Astrocyte of the hippocampus (primary cell): ENCODE measurements at regions not wholly inside any gene's neighbourhood (a gene's known extent, or its start where the extent isn't known, plus 50 kb on each side); places are given as distances from the start of the nearest gene placed in this dataset.

ENCODE experiments used
- DNase-seq: peaks from one replicate; pipeline ENCODE4 v3.0.0; 2011; ENCODE audit warnings: low read depth, low spot score

- no peak for DNase-seq
These were observed 164.6 kb downstream of the KLF5 start for GRCh38 chr13:73223372-73223781.

DNA sequence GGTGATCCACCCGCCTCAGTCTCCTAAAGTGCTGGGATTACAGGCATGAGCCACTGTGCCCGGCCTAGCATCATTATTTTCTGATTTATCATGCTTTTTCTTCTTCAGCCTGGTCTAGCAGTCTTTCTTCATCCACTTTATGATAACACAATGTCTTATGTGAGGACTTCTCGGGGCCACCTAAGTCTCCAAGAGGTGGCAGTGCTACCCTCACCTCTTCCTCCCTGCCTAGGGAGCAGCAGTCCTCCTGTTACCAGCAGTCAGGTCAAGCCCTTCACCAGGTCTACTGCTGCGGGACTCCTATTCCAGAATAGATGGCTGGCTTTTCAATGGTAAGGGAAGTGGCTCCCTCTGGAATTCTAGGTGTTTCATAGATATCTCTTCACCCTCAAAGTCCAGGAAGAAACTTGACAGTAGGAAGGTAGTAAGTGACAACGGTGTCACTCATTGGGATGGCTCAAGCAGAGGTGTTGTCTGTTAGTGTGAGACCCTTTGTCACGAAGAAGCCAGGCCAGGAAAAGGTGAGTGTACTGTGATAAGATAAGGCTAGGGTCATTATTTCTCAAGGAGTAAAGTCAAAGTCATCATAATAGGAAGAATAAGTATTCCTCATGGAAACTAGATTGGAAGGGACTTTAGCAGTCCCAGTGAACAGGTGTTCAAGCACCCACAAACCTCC, 164.0 kb downstream of the KLF5 start:
- DNase-seq, result no peak

DNA sequence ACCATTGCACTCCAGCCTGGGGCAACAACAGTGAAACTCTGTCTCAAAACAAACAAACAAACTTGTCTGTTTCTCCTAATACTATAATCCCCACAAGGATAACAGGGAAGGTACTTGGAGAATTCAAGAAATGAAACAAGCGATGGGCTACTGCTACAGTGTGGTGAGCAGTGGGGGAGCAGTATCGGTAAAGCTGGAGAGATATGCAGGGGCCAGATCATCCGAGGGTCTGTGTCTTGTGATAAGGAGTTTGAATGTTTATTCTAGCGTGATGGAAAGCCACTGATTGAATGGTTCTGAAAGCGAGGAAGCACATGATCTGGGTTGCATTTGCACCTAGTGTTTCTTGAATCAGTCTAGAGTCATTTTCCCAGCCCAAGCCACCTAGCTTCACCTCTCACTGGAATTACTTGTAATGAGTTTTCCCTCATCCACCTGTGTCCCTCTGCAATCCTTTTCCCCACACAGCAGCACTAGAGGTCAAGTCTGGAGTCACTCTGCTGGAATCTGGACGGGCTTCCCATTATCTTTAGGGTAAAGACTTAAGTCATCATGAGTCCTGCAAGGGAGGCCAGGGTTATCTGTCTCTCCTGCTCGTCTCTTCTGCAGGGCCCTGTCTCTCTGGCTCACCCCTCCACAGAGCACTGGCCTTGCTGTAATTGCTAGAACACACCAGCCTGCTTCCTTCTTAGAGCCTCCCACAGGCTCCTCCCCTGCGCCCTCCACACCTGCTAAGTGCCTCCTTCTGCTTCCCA, 162.3 kb downstream of the KLF5 start:
- no peak for DNase-seq

DNA sequence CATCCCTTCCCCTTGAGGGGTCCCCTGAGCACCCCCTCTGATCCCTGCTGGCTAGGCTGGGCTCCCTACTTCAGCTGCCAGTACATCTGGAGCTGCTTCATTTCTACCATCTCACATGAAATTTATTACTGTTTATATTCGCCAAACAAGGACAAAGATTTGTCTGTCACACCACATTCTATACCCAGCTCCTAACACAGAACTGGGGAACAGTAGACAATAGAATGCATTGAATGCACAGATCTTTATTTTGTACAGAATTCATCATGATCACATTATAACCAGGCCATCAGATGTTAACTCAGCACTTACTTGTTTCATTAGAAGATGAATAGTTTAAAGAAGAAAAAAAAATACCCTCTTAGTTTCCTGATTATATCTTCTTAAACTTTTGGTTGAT, 159.4 kb downstream of the KLF5 start:
- DNase-seq, result no peak

DNA sequence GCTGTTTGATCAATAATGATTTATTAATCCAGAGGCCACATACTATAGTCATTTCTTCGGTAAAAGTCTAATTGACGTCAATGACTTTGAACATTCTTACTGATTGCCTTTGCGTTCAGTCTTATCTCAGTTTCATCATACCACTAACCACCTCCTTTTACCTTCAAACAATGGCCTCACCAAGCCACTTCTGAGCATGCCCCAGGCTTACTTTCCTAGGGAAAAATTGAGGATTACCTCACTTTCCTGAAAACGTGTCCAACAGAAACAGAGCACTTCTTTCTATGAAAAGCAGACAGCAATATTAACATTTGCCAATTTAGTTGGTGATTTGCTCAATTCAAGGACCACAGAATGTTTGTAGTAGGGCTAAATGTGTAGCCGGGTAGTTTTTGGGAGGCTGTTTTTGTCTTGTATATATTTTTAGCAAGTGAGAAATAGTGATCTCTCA, 157.6 kb downstream of the KLF5 start:
- DNase-seq, result peak; percentile 76

GRCh38 chr13:73215823-73216222, 157.0 kb downstream of the KLF5 start:
- peak; percentile 85 for DNase-seq

DNA sequence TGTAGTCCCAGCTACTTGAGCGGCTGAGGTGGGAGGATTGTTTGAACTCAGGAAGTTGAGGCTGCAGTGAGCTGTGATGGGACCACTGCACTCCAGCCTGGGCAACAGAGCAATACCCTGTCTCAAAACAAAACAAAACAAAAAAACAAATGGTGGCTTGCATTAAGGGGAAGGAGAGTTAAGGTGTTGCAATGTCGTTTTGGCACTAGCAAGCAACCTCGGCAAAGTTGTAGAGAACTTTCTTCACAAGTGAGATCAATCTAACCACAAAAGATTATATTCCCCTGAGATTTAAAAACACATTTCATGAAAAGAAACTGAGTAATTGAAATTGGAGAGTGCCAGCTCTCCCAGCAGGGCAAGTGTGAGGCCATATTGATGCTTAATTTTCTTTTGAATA, 153.7 kb downstream of the KLF5 start:
- DNase-seq, result no peak

DNA sequence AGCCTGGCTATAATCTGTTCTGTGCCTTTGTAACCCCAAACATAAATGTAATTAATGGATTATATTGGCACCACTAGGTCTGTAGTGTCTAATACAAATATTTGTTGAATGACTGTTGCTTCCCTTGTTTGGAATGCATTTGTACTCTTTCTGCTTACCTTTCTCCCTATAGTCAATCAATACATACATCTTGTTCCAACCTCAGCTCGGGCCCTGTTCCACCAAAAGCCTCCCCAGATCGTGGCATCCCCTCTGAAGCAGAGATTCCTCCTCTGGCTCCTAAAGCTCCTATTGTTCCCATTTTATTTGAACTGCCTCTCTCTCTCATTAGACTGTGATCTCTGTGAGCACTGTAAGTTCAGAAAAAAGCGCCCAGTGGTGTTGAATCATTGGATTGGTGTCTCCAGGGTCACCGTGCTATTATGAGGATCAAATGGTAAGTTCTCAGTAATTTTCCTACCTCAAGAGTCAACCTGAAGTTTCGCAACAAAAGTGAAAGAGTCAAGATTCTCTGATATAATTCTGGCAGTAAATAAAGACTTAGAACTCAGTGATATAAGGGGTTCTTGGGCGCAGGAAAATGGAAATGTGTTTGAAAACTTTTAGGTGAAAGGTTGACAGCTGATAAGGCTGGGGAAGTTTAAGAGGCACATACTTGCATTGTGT, 151.5 kb downstream of the KLF5 start:
- no peak for DNase-seq

- no peak for DNase-seq
These were observed 146.1 kb downstream of the KLF5 start for GRCh38 chr13:73204952-73205351.

GRCh38 chr13:73201626-73202025, 142.8 kb downstream of the KLF5 start:
- no peak for DNase-seq

- DNase-seq, result no peak
These were observed 140.2 kb downstream of the KLF5 start for GRCh38 chr13:73198991-73199411.

GRCh38 chr13:73195091-73195490, 136.3 kb downstream of the KLF5 start:
- DNase-seq, result no peak

DNA sequence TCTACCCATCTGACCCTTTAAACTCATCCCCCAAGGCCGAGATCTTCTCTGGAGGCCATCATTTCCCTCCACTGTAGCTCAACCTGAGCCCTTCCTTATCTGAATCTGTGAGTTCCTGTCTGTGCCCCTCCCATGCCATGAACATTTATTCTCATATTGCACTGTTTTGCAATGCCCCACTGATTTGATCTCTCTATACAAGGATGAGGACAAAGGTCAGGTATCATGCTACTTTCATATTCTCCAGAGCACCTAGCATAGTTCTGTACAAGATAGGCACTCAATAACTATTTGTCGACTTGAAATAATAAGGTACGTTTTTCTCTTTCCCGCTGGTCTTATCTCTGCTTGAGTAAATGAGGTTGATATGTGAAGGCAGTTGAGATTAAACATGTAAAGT, 135.5 kb downstream of the KLF5 start:
- no peak for DNase-seq

DNA sequence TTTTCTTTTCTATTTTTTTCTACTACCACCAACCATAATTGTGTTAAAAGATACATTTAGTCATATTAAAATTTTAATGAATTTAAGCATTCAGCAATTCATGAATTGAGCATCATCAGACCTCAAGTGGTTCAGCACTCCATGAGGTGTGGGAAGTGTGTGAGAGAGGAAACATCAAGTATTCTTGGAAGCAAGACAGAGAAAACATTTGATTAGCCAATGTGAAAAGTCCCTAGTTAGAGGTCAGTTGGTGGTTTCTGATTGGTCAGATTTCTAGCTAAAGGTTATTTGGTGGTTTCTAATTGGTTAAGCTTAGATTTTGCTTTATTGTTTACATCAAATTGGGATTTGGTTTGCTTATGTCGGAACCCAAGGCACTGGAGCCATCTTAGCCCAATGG, 134.7 kb downstream of the KLF5 start:
- no peak for DNase-seq

- DNase-seq, result no peak
These were observed 131.7 kb downstream of the KLF5 start for GRCh38 chr13:73190477-73190876.

- no peak for DNase-seq
These were observed 131.0 kb downstream of the KLF5 start for GRCh38 chr13:73189776-73190175.

- DNase-seq, result no peak
These were observed 130.6 kb downstream of the KLF5 start for GRCh38 chr13:73189362-73189761.

- DNase-seq, result no peak
These were observed 128.3 kb downstream of the KLF5 start for GRCh38 chr13:73187106-73187505.

DNA sequence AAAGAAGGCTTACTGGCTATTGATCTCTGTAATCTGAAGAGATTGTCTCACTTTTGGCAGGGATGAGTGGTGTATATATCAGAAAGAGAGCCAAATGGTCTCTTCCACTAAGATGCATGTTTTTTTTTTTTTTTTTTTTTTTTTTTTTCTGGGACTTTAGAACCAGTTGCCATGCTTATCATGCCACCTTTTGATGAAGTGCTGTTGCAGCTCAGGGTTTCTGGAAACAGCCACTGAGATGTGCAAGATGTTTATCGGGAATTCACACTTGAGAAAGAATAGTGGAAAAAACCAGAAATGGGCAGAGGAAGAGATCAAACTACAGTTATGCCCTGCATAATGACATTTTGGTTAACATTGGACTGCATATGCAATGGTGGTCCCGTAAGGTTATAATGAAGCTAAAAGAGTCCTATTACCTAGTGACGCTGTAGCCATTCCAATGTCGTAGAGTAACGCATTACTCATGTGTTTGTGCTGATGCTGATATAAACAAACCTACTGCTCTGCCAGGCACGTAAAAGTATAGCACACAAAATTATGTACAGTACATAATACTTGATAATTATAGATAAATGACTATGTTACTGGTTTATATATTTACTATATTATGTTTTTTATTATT, 121.0 kb downstream of the KLF5 start:
- DNase-seq, result peak; percentile 31

GRCh38 chr13:73177916-73178565, 119.2 kb downstream of the KLF5 start:
- no peak for DNase-seq

- DNase-seq, result no peak
These were observed 118.2 kb downstream of the KLF5 start for GRCh38 chr13:73177017-73177416.

DNA sequence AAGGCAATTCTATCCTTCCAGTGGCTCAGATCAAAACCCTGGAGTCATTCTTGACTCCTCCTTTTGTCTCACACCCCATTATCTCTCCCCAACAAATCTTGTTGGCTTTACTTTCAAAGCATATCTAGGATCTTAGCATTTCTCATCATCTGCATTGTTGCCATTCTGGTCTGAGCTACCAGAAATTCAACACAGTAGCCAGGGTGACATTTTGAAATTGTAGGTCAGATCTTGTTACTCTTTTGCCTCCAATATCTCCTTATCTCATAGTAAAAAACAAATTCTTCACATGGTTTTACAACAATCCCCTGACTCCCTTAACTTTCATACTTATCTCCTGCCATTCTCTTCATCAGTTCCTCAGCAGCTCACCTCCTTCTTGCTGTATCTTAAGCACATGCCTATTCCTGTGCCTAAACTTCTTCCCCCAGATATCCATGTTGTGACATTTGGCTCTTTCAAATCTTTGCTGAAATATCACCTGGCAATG, 115.8 kb downstream of the KLF5 start:
- DNase-seq, result no peak
